D721Med (cell line): ENCODE measurements at regions not wholly inside any gene's neighbourhood (a gene's known extent, or its start where the extent isn't known, plus 50 kb on each side); places are given as distances from the start of the nearest gene placed in this dataset.

ENCODE experiments used
- DNase-seq: peaks from one replicate; pipeline ENCODE4 v3.0.0; 2011; ENCODE audit warnings: low spot score; ENCODE audit not compliant: insufficient read length
- FAIRE-seq: peaks from 2 replicates; lab custom pipeline; 2011; peaks lifted over from hg19 to GRCh38; lab: Jason Lieb, UNC
- TF ChIP-seq, protein P1 (sequence below): IDR thresholded peaks from 2 replicates; pipeline ENCODE4 v1.5.1; 2012; ENCODE audit warnings: mild to moderate bottlenecking, control low read depth; ENCODE audit not compliant: insufficient read depth; ENCODE audit errors: missing control alignments

- TF ChIP-seq, protein P1, sequence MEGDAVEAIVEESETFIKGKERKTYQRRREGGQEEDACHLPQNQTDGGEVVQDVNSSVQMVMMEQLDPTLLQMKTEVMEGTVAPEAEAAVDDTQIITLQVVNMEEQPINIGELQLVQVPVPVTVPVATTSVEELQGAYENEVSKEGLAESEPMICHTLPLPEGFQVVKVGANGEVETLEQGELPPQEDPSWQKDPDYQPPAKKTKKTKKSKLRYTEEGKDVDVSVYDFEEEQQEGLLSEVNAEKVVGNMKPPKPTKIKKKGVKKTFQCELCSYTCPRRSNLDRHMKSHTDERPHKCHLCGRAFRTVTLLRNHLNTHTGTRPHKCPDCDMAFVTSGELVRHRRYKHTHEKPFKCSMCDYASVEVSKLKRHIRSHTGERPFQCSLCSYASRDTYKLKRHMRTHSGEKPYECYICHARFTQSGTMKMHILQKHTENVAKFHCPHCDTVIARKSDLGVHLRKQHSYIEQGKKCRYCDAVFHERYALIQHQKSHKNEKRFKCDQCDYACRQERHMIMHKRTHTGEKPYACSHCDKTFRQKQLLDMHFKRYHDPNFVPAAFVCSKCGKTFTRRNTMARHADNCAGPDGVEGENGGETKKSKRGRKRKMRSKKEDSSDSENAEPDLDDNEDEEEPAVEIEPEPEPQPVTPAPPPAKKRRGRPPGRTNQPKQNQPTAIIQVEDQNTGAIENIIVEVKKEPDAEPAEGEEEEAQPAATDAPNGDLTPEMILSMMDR: no peak
- DNase-seq (no peak), FAIRE-seq (no peak)
These were observed 504.0 kb downstream of the PCNX1 start for GRCh38 chr14:71411285-71411595.

GRCh38 chr14:71411738-71412137 lies 504.5 kb downstream of the PCNX1 start:
- TF ChIP-seq, protein P1: no peak
- FAIRE-seq (no peak), DNase-seq (no peak)

GRCh38 chr14:71414631-71415403 lies 507.6 kb downstream of the PCNX1 start:
- FAIRE-seq: no peak
- TF ChIP-seq, protein P1: no peak
- DNase-seq: no peak

DNA sequence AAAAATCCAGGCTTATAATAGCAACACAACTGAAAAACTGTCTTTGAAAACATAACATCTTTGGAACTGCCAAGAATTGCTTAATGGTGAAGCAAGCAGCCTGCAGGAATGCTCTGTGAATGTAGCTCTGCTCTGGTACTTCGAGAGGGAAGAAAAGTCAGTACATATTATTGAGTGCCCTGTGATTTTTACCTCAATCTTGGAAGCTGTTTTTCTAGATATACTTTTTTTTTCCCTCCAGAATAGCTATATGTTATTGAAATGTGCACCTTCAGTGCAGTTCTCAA lies 508.1 kb downstream of the PCNX1 start:
- FAIRE-seq: no peak
- TF ChIP-seq, protein P1: no peak
- no peak for DNase-seq

GRCh38 chr14:71416392-71416791 lies 509.1 kb downstream of the PCNX1 start:
- FAIRE-seq (no peak), DNase-seq (no peak)
- TF ChIP-seq, protein P1: no peak

DNA sequence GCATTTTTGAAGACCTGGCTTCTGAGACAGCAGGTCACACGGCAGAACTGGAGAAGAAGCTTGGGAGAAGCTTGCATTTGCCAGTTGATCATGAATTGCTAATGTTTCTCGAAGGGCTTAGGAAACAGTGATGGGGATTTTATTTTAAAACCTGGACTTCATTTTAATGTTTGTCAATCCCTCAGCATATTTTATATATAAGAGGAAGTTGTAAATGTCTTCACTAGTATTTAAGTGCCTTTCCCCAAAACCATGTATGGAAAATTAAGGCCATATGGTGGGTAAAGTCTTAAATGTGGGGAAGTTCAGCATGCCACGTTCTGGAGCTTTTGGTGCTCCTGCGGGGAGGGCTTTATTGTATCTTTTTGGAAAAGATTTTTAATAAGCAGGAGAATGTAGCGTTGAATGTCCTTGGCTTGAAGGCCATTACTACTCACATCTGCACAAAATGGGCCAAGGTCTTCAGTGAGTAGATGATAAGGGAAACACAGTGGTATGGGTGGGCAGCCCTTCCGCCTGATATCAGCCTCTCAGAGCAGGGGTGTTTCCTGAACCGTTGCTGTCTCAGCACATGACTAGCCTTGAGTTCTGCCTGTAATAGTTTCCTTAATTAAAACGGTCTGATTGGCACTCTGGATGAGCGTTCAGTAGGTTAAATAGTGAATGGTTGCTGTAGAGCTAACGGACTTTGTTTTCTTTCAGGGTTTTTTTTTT lies 511.4 kb downstream of the PCNX1 start:
- no peak for FAIRE-seq

DNA sequence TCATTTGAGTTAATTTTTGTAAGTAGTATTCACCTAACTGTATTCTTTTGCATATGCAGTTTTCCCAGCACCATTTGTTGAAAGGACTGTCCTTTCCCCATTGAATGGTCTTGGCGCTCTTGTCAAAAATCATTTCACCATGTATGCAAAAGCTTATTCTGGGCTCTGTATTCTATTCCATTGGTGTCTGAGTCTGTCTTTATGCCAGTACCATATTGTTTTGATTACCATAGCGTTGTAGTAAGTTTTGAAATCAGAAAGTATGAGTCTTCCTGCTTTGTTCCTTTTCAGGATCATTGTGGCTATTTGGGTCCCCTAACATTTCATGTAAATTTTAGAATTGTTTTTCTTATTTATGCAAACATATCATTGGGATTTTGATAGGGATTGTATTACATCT lies 508.7 kb upstream of the RGS6 start:
- no peak for FAIRE-seq
- TF ChIP-seq, protein P1: no peak
- DNase-seq: no peak

More for the DNA sequence above, 511.4 kb downstream of the PCNX1 start:
- TF ChIP-seq, protein P1: no peak
- no peak for DNase-seq
